ENCODE measurements at regions not wholly inside any gene's neighbourhood (a gene's known extent, or its start where the extent isn't known, plus 50 kb on each side); places are given as distances from the start of the nearest gene placed in this dataset.

DNA sequence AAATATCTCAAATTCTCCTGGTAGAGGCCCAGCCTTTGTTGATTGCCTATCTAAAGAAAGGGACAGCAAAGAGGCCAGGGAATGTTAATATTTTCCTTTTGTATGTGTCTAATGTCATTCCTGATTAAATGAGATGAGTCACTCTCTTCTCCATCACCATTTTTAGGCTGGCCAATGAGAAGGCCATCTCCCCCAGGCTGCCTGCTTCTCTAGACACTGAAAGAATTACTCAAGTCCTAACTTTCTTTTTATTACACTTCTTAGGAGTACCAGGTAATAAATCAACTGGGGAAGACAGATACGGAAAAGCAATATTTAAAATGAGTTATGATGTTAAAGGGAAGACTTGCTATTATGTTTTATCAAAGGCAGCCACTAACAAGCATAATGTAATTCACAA is 259.2 kb upstream of the SORL1-AS1 start:
- no peak overlapping the region for H3K4me3 ChIP-seq
- ATAC-seq (no peak), DNase-seq (no peak)
- TF ChIP-seq CTCF (IDR thresholded peaks at IDR 0.05): no peak
- intact Hi-C loops (cut with DNase I): no loop called here
- no peaks in the 10 kb centered on the region for H3K4me1 ChIP-seq
- H3K9me3 ChIP-seq: no peaks in the 10 kb centered on the region
- H3K27me3 ChIP-seq: no peaks in the 10 kb centered on the region
- no peak overlapping the region for H3K27ac ChIP-seq
- H3K36me3 ChIP-seq: no peaks in the 10 kb centered on the region

DNA sequence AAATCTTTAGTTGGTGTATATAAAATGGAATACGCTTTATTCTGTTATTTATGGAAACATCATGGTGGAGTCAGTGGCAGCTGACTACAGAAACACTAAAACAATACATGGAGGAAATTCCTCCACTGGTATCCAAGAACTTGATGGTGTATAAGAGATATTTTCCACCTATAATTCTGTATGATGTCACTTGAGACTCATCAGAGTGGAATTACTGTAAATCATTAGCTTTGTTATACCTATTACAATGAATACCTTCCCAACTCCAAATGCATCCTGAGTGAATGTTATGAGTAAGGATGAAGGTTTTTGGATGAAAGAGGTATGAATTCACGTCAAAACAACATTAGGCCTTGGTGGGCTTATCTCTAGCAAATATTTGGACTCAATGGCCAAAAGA is 258.5 kb upstream of the SORL1-AS1 start:
- no peaks in the 10 kb centered on the region for H3K4me1 ChIP-seq
- DNase-seq: no peak
- intact Hi-C loops (cut with DNase I): no loop called here
- no peaks in the 10 kb centered on the region for H3K9me3 ChIP-seq
- no peaks in the 10 kb centered on the region for H3K27me3 ChIP-seq
- no peaks in the 10 kb centered on the region for H3K36me3 ChIP-seq
- no peak overlapping the region for H3K4me3 ChIP-seq
- no peak overlapping the region for H3K27ac ChIP-seq
- no peak for TF ChIP-seq CTCF (IDR thresholded peaks at IDR 0.05)
- ATAC-seq: no peak

- intact Hi-C loops (cut with DNase I): no loop called here
- DNase-seq (no peak), ATAC-seq (no peak)
- no peaks in the 10 kb centered on the region for H3K4me1 ChIP-seq
- no peak for TF ChIP-seq CTCF (IDR thresholded peaks at IDR 0.05)
- no peaks in the 10 kb centered on the region for H3K27me3 ChIP-seq
- no peaks in the 10 kb centered on the region for H3K9me3 ChIP-seq
- no peaks in the 10 kb centered on the region for H3K36me3 ChIP-seq
- no peak overlapping the region for H3K27ac ChIP-seq
- no peak overlapping the region for H3K4me3 ChIP-seq
Measured at GRCh38 chr11:121706884-121707420, 254.2 kb upstream of the SORL1-AS1 start.

DNA sequence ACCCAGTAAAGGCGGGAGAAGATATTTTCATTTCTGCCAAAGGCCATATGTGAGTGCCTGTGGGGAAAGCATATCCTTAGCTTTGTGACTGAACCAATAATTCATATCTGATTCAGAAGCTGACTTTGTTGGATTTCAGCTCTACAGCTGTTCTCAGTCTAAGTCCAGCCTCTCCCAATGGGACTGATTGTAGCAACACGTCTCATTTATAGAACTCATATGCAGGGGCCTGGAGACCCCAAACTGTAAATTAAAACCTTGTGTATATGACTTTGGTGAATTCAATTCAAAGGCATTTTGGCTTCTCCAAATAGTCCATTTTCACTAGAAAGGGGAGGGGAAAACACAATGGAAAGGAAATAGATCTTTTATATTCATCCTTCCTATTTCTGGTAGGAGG is 250.4 kb upstream of the SORL1-AS1 start:
- intact Hi-C loops (cut with DNase I): no loop called here
- H3K27me3 ChIP-seq: no peaks in the 10 kb centered on the region
- no peaks in the 10 kb centered on the region for H3K9me3 ChIP-seq
- DNase-seq: no peak
- no peak overlapping the region for H3K27ac ChIP-seq
- no peaks in the 10 kb centered on the region for H3K36me3 ChIP-seq
- H3K4me3 ChIP-seq: no peak overlapping the region
- no peaks in the 10 kb centered on the region for H3K4me1 ChIP-seq
- no peak for ATAC-seq
- no peak for TF ChIP-seq CTCF (IDR thresholded peaks at IDR 0.05)

DNA sequence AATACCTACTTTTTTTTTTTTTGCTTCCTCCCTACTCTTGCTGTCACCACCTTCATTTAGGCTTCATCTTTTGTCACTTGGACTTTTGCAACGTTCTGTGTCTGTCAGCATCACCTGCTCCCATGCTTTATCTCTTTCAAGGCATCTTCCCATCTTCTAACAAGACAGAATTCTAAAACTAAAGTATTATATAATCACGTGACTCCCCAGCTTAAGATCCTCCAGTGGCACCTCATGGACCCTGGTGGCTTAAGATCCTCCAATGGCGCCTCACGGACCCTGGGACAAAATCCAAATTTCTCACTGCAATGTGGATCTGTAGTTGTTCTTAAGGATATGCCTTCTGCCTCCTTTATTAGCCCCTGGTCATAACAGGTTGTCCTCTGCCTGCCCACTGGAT is 248.2 kb upstream of the SORL1-AS1 start:
- TF ChIP-seq CTCF (IDR thresholded peaks at IDR 0.05): no peak
- H3K4me3 ChIP-seq: no peak overlapping the region
- H3K27me3 ChIP-seq: peaks cover 0 to 6% of the 10 kb centered on the region in 2 donors
- ATAC-seq (no peak), DNase-seq (no peak)
- H3K27ac ChIP-seq: no peak overlapping the region
- no peaks in the 10 kb centered on the region for H3K4me1 ChIP-seq
- no peaks in the 10 kb centered on the region for H3K36me3 ChIP-seq
- intact Hi-C loops (cut with DNase I): no loop called here
- no peaks in the 10 kb centered on the region for H3K9me3 ChIP-seq
